ENCODE measurements at regions not wholly inside any gene's neighbourhood (a gene's known extent, or its start where the extent isn't known, plus 50 kb on each side); places are given as distances from the start of the nearest gene placed in this dataset.
"Not testable (repeated sequence)": the region's sequence is repeated elsewhere in the genome, so short reads cannot be mapped to it uniquely, and the experiment has no call there.

- no peak for DNase-seq (ENCODE audit: low read depth in 4 of 4, low spot score in 3 of 4)
Measured at GRCh38 chr18:59848002-59848401, 51.8 kb upstream of the PMAIP1 start.

- not testable (repeated sequence) for DNase-seq (ENCODE audit: low read depth in 4 of 4, low spot score in 3 of 4)
Measured at GRCh38 chr18:59847491-59847846, 52.3 kb upstream of the PMAIP1 start.

DNA sequence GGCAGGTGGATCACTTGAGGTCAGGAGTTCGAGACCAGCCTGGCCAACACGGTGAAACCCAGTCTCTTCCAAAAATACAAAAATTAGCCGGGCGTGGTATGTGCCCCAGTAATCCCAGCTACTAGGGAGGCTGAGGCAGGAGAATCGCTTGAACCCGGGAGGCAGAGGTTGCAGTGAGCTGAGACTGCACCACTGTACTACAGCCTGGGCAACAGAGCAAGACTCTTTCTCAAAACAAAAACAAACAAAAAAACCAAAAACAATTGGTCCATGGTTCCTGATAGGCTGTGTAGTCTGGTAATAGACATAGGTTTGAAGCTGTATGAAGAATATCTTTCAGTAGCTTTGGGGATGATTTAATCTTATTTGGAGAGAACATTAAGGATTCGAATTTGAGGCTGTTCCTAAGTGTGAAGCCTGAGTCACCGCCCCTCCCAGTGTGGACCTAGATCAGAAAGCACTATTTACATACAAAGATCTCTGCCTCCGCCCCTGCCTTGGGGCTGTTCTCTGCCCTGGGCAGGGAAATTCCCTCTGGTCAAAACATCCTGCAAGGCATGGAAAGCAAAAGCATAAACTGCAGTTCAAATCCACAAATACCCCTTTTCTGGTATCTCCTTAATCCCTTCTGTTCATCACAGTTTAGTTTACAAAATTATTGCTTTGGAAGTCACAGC lies 52.8 kb upstream of the PMAIP1 start:
- no peak for DNase-seq (ENCODE audit: low read depth in 4 of 4, low spot score in 3 of 4)

DNA sequence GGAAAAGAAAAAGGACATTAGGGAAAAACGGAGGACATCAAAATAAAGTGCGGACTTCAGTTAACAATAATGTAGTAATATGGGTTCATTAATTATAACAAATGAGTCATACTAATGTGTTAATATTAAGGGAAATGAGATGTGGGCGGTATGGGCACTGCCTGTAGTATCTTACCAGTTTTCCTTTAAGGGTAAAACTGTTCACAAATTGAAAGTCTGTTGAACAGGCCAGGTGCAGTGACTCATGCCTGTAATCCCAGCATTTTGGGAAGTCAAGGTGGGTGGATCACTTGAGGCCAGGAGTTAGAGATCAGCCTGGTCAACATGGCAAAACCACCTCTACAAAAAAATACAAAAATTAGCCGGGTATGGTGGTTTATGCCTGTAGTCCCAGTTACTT lies 56.8 kb upstream of the PMAIP1 start:
- no peak for DNase-seq (ENCODE audit: low read depth in 4 of 4, low spot score in 3 of 4)

GRCh38 chr18:59839931-59840685 lies 59.7 kb upstream of the PMAIP1 start:
- no peak for DNase-seq (ENCODE audit: low read depth in 4 of 4, low spot score in 3 of 4)

- DNase-seq (ENCODE audit: low read depth in 4 of 4, low spot score in 3 of 4): no peak
Measured at GRCh38 chr18:59839246-59839645, 60.5 kb upstream of the PMAIP1 start.

DNA sequence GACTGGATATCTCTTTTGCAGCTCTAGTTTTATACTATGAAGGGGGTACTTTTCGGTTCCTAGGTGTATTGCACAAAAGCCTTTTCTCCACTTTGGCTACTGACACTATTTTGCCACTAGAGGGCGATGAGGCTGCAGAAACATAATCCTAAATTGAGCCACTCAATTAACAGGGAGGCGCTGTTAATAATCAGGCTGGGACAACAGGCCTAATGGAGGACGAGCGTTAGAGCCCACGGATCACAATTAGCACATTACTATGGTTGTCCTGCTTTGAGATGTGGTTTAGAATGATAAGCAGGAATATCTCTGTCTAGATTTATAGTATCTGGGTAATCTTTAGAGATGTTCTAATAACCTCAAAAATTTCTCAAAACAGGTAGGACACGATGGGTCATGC lies 62.2 kb upstream of the PMAIP1 start:
- DNase-seq (ENCODE audit: low read depth in 4 of 4, low spot score in 3 of 4): peak in 2 of 4 donors; percentile 22 to 27

DNA sequence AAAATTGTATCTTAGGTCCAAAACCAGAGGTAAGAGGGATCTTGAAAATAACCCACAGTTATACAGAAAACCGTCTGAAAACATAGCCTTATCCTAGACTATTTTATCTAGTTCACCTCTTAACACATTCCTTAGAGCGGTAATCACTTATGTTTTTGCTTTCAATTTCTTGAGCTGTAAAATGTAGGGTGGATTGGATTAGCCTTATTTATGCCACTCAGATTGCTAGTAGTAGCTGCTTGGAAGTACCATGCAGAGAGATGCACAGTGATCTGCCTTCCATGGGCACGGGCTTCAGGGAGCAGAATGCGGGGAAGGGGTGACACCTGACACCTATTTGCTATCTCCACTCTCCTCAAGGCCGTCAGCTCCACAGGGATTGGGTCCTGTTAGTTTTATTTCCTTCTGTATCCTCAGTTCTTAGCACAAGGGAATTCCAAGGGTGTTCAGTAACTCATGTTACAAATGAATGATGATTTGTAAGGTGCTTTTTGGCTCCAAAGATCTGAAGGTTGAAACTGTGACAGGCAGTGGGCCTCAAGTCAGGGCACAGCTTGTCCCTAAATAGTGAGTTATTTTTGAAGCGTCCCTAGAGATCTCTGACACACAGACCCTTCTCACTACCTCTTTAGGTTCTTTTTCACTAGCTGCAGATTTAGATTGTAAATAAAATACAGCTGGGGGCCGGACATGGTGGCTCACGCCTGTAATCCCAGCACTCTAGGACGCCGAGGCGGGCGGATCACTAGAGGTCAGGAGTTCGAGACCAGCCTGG lies 64.0 kb upstream of the PMAIP1 start:
- no peak for DNase-seq (ENCODE audit: low read depth in 4 of 4, low spot score in 3 of 4)

DNA sequence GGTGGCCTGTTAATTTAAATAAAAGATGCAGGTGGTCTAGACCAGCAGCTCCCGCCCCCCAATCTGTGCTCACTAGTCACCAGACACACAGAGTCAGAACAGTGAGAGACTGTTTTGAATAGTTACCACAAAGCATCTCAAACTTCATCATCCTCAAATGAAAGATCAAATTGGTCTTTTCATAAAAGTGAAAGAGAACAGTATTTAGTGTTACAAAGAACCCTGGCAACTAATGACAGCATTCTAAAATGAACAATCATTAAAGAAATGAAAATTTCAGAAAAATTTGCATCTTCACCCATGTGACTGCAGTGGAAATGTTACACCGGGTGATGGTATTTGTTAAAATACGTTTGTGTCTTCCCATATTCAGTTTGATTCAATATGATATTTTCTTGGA lies 65.5 kb upstream of the PMAIP1 start:
- no peak for DNase-seq (ENCODE audit: low read depth in 4 of 4, low spot score in 3 of 4)

DNA sequence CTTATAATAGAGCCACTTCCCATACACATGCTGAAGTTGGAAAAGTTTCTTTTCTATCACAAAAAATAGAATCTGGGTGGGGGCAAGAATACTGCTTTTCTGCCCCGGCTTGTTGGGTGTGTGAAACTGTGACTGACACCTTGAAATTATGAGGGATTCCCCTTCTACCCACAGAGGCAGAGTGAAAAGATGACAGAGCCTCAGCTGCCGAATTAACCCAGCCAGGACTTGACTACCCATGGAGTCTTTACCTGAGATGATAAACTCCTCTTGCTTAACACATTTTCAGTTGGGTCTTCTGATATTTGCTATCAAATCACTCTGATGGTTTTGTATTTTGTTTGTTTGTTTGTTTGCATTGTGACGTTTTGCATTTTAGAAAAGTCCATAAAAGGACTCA lies 66.0 kb upstream of the PMAIP1 start:
- DNase-seq (ENCODE audit: low read depth in 4 of 4, low spot score in 3 of 4): no peak

DNA sequence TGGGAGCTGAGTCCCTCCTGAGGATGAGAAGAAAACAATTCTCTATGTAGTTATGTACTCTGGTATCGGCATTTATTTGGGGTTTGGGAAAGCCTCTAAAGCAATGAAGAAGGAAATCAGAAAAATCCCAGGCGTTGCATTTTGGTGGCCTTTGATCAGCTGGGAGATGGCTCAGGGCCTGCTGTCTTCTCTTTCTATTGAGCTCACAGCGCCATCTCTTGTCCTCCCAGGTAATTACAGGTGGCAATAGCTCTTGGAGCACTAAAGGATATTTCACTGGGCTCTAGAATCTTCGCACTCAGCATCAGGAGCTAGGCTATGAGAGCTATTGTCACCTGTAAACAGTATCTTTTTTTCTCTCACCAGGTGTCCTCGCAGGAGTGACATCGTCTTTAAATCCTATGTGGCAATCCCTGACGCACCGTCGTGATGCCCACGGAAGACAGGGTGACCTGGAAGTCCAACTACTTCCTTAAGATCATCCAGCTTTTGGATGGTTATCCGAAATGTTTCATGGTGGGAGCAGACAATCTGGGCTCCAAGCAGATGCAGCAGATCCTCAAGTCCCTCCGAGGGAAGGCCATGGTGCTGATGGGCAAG lies 76.1 kb upstream of the PMAIP1 start:
- DNase-seq (ENCODE audit: low read depth in 4 of 4, low spot score in 3 of 4): peak; percentile 50 to 59 (median 58)

DNA sequence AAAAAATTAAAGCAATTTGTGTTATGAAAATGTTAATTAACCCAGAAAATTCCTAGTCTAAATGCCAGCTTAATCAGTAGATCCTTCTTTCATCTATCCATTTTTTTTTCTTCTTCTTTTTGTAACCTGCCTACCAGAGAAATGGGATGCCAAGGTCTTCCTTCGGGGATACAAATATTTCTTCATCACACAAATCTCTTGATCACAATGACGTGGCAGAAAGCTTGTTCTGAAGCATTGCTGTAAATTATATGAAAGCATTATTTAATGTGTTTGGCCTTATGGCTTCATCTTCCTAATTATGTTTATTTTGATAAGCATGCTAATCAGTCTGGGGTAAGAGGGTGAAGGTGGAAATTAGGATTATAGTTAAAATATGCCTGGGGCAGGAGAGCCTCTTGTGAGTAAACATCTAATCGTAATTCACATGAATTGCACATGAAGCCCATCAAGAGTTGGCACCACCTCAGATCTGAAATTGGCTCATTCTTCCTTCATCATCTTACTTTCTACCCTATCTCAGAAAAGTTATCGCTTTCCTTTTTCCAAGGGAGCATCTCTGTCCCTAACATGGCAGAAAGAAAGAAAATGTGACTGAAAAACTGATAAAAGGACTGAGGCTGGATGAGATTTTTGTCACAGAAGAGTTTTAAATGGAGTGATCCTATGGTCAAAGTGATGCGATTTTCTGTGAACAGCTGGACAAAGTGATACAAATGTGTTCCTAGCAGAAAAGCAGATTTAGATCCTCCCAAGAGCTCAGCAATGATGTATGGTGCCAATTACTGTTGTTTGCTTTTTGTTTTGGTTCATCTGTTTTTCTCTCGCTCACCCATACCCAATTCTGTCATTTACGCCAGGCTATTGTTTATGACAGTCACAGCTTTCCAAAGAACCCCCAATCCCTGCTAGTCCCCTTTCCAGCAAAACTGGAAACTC lies 76.9 kb upstream of the PMAIP1 start:
- DNase-seq (ENCODE audit: low read depth in 4 of 4, low spot score in 3 of 4): no peak

- DNase-seq (ENCODE audit: low read depth in 4 of 4, low spot score in 3 of 4): no peak
Measured at GRCh38 chr18:59821983-59822382, 77.8 kb upstream of the PMAIP1 start.

- no peak for DNase-seq (ENCODE audit: low read depth in 4 of 4, low spot score in 3 of 4)
Measured at GRCh38 chr18:59820663-59821062, 79.1 kb upstream of the PMAIP1 start.

DNA sequence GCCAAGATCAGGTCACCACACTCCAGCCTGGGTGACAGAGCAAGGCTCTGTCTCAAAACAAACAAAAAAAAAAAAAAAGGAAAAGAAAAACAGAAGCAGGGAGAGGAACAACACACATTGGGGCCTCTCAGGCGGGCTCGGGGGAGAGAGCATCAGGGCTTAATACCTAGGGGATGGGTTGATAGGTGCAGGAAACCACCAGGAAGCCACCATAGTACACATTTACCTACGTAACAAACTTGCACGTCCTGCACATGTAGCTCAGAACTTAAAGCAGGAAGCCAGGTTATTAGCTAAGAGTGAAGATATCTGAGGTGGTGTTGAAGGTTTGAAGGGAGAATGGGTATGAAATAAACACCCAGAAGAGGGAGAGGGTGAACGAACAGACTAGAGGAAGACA lies 81.0 kb upstream of the PMAIP1 start:
- no peak for DNase-seq (ENCODE audit: low read depth in 4 of 4, low spot score in 3 of 4)

GRCh38 chr18:59814891-59815290 lies 84.9 kb upstream of the PMAIP1 start:
- DNase-seq (ENCODE audit: low read depth in 4 of 4, low spot score in 3 of 4): no peak

DNA sequence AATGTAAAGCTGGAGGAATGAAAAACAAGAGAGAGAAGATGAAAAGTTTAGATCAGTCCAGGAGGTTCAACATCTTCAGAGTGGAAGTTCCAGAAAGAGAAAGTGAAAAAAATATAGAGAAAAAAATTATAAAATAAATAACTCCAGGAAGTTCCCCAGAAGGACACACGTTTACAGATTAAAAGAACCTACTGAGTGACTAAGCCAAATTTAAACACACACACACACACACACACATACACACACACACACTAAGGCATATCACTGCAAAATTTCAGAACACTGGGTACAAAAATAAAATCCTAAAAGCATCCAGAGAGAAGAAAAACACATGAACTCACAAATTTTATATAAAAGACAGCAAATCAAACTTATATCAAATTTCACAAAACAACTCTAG lies 85.9 kb upstream of the PMAIP1 start:
- DNase-seq (ENCODE audit: low read depth in 4 of 4, low spot score in 3 of 4): no peak

DNA sequence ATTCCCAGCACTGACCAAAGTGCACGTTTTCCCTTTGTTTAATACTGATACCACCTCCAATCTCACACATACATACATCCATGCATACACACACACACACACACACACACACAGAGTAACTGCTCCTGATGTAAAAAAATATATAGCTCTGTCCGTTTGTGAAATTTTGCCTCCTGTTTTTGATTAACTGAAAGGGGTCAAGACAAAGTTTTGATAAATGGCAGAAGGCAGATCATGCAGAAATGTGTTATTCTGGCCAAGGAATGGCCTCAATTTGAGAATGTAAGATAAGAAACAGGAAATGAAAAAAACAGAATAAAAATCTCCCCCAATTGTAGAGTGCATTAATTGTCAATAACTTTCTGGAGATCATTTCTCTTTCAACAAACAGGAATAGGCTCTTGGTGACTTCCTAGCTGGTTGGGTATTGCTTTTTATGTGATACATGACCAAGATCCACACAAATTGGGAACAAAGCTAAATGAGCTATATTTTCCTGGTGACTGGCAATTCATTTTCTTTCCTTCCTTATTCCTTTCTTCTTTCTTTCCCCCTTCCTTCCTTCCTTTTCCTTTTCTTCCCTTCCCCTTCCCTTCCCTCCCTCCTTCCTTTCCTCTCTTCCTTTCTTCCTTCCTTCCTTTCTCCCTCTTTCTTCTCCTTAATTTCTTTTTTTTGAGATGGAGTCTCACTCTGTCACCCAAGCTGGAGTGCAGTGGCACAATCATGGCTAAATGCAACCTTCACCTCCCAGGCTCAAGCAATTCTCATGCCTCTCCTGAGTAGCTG lies 88.9 kb upstream of the PMAIP1 start:
- DNase-seq (ENCODE audit: low read depth in 4 of 4, low spot score in 3 of 4): no peak

GRCh38 chr18:59810183-59810582 lies 89.6 kb upstream of the PMAIP1 start:
- DNase-seq (ENCODE audit: low read depth in 4 of 4, low spot score in 3 of 4): no peak

All from left renal pelvis (tissue), 4 donors.